ENCODE measurements at regions not wholly inside any gene's neighbourhood (a gene's known extent, or its start where the extent isn't known, plus 50 kb on each side); places are given as distances from the start of the nearest gene placed in this dataset.

DNA sequence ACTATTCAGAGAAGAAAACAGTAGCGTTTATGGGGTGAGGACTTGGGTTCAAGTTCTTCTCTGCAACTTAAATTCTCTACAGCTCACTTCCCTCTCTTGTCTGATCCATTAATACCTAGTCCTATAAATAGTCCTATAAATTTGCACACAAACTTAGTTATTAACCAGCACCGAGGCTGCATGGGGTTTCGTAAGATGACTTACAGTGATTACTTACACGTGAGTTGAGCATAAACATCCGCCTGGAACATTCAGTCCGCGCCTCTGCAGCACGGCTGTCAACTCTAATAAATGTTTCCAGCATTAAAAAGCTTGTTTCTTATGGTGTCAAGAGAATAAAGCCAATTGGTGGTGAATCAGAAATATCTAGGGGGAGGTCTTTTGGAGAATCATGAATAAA lies 103.0 kb upstream of the ENPP6 start:
- intact Hi-C loops (cut with micrococcal nuclease), result no loop called here
- H3K27ac Mint-ChIP-seq, result peak overlapping the region; percentile 97
- H3K36me3 Mint-ChIP-seq (ENCODE audit: low read depth), result no peaks in the 10 kb centered on the region
- TF ChIP-seq, protein P1, sequence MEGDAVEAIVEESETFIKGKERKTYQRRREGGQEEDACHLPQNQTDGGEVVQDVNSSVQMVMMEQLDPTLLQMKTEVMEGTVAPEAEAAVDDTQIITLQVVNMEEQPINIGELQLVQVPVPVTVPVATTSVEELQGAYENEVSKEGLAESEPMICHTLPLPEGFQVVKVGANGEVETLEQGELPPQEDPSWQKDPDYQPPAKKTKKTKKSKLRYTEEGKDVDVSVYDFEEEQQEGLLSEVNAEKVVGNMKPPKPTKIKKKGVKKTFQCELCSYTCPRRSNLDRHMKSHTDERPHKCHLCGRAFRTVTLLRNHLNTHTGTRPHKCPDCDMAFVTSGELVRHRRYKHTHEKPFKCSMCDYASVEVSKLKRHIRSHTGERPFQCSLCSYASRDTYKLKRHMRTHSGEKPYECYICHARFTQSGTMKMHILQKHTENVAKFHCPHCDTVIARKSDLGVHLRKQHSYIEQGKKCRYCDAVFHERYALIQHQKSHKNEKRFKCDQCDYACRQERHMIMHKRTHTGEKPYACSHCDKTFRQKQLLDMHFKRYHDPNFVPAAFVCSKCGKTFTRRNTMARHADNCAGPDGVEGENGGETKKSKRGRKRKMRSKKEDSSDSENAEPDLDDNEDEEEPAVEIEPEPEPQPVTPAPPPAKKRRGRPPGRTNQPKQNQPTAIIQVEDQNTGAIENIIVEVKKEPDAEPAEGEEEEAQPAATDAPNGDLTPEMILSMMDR (IDR thresholded peaks at IDR 0.05), result no peak
- ChIA-PET CTCF (interaction anchor here (0.7 to 1.8 kb wide), 7 partner anchors 9 to 132 kb away, joined by 3 to 8 read pairs (median 5); no protein-coding TSS in a partner anchor), POLR2A (interaction anchor here (0.9 to 1.8 kb wide), 5 partner anchors 8 to 88 kb away, joined by 3 to 4 read pairs (median 4); no protein-coding TSS in a partner anchor)
- peaks cover 55% of the 10 kb centered on the region for H3K4me1 Mint-ChIP-seq (ENCODE audit: low read depth)
- ATAC-seq (no peak), DNase-seq (no peak)
- H3K27me3 Mint-ChIP-seq, result no peaks in the 10 kb centered on the region
- H3K4me3 Mint-ChIP-seq, result no peak overlapping the region
- no peaks in the 10 kb centered on the region for H3K9me3 Mint-ChIP-seq

DNA sequence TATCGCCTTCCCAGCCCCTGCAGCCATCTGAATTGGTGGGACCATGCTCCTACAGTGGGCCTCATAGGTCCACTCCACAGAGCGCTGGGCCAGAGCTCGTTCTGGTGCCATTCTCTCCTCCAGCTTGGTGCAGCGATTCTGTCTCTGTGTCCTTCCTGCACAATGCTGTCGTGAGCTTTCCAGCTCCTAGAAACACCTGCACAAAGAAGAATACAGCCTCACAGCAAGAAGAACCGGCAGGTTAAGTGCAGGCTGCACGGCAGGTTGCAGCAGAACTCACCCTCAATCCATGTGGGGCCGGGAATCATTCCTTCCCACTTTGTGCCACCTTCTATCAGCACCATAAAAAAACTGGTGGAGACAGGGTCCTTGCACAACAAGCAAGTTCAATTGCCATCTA lies 101.2 kb upstream of the ENPP6 start:
- ATAC-seq (peak; percentile 2), DNase-seq (no peak)
- ChIA-PET POLR2A (interaction anchor here (0.8 to 1.7 kb wide), 2 partner anchors 16 to 37 kb away, joined by 3 to 5 read pairs; no protein-coding TSS in a partner anchor), CTCF (interaction anchor here (1.1 to 2.0 kb wide), 3 partner anchors 8 to 36 kb away, joined by 3 to 9 read pairs (median 8); no protein-coding TSS in a partner anchor)
- H3K4me1 Mint-ChIP-seq (ENCODE audit: low read depth), result peaks cover 72% of the 10 kb centered on the region
- intact Hi-C loops (cut with micrococcal nuclease), result loop anchor here (5.0 to 10.0 kb wide), 2 partner anchors 37 to 54 kb away; no protein-coding TSS in a partner anchor
- TF ChIP-seq, protein P1 (IDR thresholded peaks at IDR 0.05), result no peak
- H3K36me3 Mint-ChIP-seq (ENCODE audit: low read depth), result no peaks in the 10 kb centered on the region
- H3K27me3 Mint-ChIP-seq, result no peaks in the 10 kb centered on the region
- peak overlapping the region; percentile 22 for H3K4me3 Mint-ChIP-seq
- H3K9me3 Mint-ChIP-seq, result no peaks in the 10 kb centered on the region
- H3K27ac Mint-ChIP-seq, result peak overlapping the region; percentile 97

DNA sequence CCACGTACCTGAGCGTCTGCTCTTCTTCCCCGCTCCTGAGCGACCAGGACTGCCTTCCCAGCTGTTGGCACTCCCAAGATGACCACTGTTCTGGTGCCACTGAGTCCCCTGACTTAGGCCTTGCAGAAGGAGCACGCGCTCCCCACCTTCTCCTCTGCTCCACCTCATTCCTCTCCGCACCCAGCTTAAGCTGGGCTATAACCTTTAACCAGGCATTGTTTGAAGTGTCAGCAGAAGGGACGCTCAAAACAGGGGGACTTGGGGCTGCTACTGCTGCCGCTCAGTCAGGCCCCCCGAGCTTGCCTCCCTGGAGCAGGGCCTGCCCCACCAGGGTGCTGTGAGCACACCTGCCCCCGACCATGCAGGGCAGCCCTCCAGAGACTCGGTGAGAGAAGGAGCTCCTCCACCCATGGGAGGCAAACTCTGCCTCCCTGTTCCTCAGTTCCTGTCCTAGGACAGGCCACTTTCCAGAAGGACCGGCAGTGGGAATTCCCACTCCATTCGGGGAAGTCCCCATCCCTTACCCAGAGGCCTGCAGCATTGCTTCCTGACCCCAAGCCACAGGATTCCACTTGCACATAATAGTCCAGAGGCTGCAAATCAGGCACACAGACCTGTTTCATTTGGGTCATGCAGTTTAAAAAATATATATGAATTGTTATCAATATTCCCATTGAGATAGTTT lies 99.7 kb upstream of the ENPP6 start:
- H3K27me3 Mint-ChIP-seq, result no peaks in the 10 kb centered on the region
- H3K4me1 Mint-ChIP-seq (ENCODE audit: low read depth), result peaks cover 83% of the 10 kb centered on the region
- H3K27ac Mint-ChIP-seq, result peak overlapping the region; percentile 43
- no peak for ATAC-seq
- no peak overlapping the region for H3K4me3 Mint-ChIP-seq
- H3K9me3 Mint-ChIP-seq, result no peaks in the 10 kb centered on the region
- TF ChIP-seq, protein P1 (IDR thresholded peaks at IDR 0.05), result no peak
- POLR2A ChIA-PET, result interaction anchor here (1.0 to 1.7 kb wide), 3 partner anchors 29 to 36 kb away, joined by 3 to 5 read pairs (median 3); no protein-coding TSS in a partner anchor
- CTCF ChIA-PET, result interaction anchor here (1.0 to 2.0 kb wide), 4 partner anchors 7 to 35 kb away, joined by 3 to 9 read pairs (median 6); no protein-coding TSS in a partner anchor
- intact Hi-C loops (cut with micrococcal nuclease), result loop anchor here (5.0 to 10.0 kb wide), 2 partner anchors 35 to 53 kb away; no protein-coding TSS in a partner anchor
- no peak for DNase-seq
- H3K36me3 Mint-ChIP-seq (ENCODE audit: low read depth), result no peaks in the 10 kb centered on the region

DNA sequence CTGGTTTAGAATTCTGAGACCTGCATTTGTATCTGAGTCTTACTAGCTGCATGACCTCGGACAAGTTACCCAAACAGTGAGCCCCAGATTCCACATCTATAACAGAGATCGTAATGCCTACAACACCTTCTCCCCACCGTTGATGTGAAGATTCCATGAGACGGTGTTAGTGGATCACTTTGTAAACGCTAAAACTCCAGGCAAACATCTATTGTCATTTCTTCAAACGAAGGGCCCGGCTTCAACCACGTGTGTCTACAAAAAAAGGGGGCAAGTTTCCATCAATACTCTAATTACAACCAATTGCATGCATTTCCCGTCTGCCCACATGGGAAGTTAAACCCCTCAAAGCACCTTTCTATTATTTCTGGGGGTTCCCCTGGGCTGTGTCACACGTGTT lies 99.1 kb upstream of the ENPP6 start:
- Mint-ChIP-seq H3K4me1 (ENCODE audit: low read depth) (peaks cover 84% of the 10 kb centered on the region), H3K9me3 (no peaks in the 10 kb centered on the region), H3K36me3 (ENCODE audit: low read depth) (no peaks in the 10 kb centered on the region), H3K4me3 (no peak overlapping the region), H3K27me3 (no peaks in the 10 kb centered on the region), H3K27ac (peak overlapping the region; percentile 22)
- intact Hi-C loops (cut with micrococcal nuclease), result loop anchor here (5.0 to 10.0 kb wide), 2 partner anchors 35 to 52 kb away; no protein-coding TSS in a partner anchor
- no peak for ATAC-seq
- DNase-seq, result no peak
- ChIA-PET POLR2A (interaction anchor here (1.0 to 1.7 kb wide), 2 partner anchors 28 to 35 kb away, joined by 3 to 5 read pairs; no protein-coding TSS in a partner anchor), CTCF (interaction anchor here (1.0 to 4.3 kb wide), 2 partner anchors 12 to 52 kb away, joined by 3 to 18 read pairs; no protein-coding TSS in a partner anchor)
- TF ChIP-seq, protein P1 (IDR thresholded peaks at IDR 0.05), result no peak

All from activated CD8-positive, alpha-beta T cell treated with anti-CD3 and anti-CD28 coated beads for 36 hours (primary cell).